CD4-positive, alpha-beta T cell (primary cell): ENCODE measurements at regions not wholly inside any gene's neighbourhood (a gene's known extent, or its start where the extent isn't known, plus 50 kb on each side); places are given as distances from the start of the nearest gene placed in this dataset.

ENCODE experiments used
- ATAC-seq: fragments of 200-7000 bp; cut with Tn5 transposase; one replicate; pipeline ENCODE4 v1.10.0; 2022; ENCODE audit warnings: mild to moderate bottlenecking; ENCODE audit not compliant: poor library complexity
- CTCF ChIA-PET: fragments of 350-600 bp; sonication (Branson Sonifier 250); formaldehyde crosslinking; loops from one replicate; lab custom pipeline; 2021; ENCODE audit warnings: antibody characterized with exemption, inconsistent platforms; lab: Charles Lee
- POLR2A ChIA-PET: fragments of 350-600 bp; sonication (Branson Sonifier 250); formaldehyde crosslinking; loops from one replicate; lab custom pipeline; 2021; ENCODE audit warnings: antibody characterized with exemption, inconsistent platforms; lab: Charles Lee
- DNase-seq, 14 experiments: peaks; one replicate each; pipeline ENCODE4 v3.0.0-alpha.2; 2013 to 2020; ENCODE audit warnings: mixed read lengths in 2 of 14
- H3K27ac ChIP-seq, 2 donors: one replicate each; pipeline versions ENCODE4 v1.5.1 to v1.7.0; 2013; ENCODE audit warnings: low read length in 2 of 2, low read depth in 1 of 2, mild to moderate bottlenecking in 1 of 2
- H3K27me3 ChIP-seq, 2 experiments: 1 replicate in 1 of 2; 2 replicates in 1 of 2; pipeline versions ENCODE4 v1.6.1 to v1.7.0; 2013; ENCODE audit warnings: low read length in 2 of 2, control low read depth in 1 of 2, mild to moderate bottlenecking in 1 of 2, moderate library complexity in 1 of 2; ENCODE audit not compliant: insufficient read depth in 2 of 2, control insufficient read depth in 1 of 2
- H3K36me3 ChIP-seq: one replicate; pipeline ENCODE4 v1.6.1; 2013; ENCODE audit warnings: low read length, control low read depth; ENCODE audit not compliant: insufficient read depth
- H3K4me1 ChIP-seq: one replicate; pipeline ENCODE4 v1.6.1; 2013; ENCODE audit warnings: low read length, control low read depth; ENCODE audit not compliant: insufficient read depth
- H3K4me3 ChIP-seq: one replicate; pipeline ENCODE4 v1.5.1; 2013; ENCODE audit warnings: mild to moderate bottlenecking, low read length, moderate library complexity
- H3K9me3 ChIP-seq, 2 experiments: 1 replicate in 1 of 2; 2 replicates in 1 of 2; pipeline versions ENCODE4 v1.6.1 to v1.7.0; 2013; ENCODE audit warnings: low read length in 2 of 2, mild to moderate bottlenecking in 2 of 2, control low read depth in 1 of 2, moderate library complexity in 1 of 2; ENCODE audit not compliant: control insufficient read depth in 1 of 2, insufficient read depth in 1 of 2
- H3K27ac Mint-ChIP-seq: one replicate; pipeline ENCODE4 v1.8.0; 2020; ENCODE audit warnings: mixed read lengths
- H3K27me3 Mint-ChIP-seq: one replicate; pipeline ENCODE4 v1.8.0; 2021; ENCODE audit warnings: mixed read lengths
- H3K36me3 Mint-ChIP-seq: one replicate; pipeline ENCODE4 v1.8.0; 2021; ENCODE audit warnings: low read depth, mixed read lengths
- H3K4me1 Mint-ChIP-seq: one replicate; pipeline ENCODE4 v1.8.0; 2021; ENCODE audit warnings: low read depth, mixed read lengths
- H3K4me3 Mint-ChIP-seq: one replicate; pipeline ENCODE4 v1.8.0; 2020; ENCODE audit warnings: mild to moderate bottlenecking, mixed read lengths
- H3K9me3 Mint-ChIP-seq: one replicate; pipeline ENCODE4 v1.8.0; 2020; ENCODE audit warnings: mixed read lengths
- intact Hi-C, 2 experiments: fragments of 100-400 bp; cut with DNase I in 1 of 2; cut with micrococcal nuclease in 1 of 2; formaldehyde crosslinking; loops; one replicate each; pipeline versions ENCODE4 v1.15.1 to v1.9.0; 2023 to 2025; cut with DNase I, micrococcal nuclease
- TF ChIP-seq, protein P1 (sequence below): fragments of 200-600 bp; IDR thresholded peaks from one replicate; pipeline ENCODE4 v1.8.0; 2022; ENCODE audit warnings: antibody characterized with exemption, mild to moderate bottlenecking

DNA sequence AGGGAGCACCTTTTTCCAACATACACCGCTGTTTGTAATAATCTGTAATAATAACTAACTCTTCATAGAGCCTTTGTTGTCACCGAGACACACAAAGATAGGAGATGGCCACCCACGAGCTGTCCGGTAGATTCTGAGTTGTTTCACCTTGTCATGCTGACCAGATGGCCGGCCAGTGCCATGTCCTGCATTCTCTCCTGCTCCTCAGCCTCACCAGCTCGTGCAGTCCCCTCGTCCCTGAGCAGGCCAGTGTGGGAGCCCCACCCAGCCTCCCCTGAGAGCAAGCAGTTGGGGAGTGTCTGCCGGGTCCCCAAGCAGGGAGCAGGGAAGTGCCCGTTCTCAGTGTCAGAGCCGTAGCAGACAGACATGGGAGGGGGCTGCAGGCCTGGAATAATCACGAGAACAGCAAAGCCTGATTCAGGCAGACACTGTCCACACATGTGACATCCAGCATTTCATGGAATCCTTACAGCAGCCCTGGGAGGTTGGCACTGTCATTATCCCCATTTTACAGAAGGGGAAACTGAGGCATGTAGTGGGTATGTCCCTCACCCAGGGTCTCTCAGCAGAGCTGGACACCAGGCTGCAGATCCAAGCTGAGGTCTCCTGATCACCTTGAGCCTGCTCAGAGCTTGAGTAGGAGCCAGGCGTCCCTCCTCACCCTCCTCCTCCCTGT lies 178.5 kb upstream of the CIBAR2 start:
- no peaks in the 10 kb centered on the region for H3K27me3 Mint-ChIP-seq
- H3K9me3 Mint-ChIP-seq = no peaks in the 10 kb centered on the region
- POLR2A ChIA-PET = no interaction called here
- TF ChIP-seq, protein P1, sequence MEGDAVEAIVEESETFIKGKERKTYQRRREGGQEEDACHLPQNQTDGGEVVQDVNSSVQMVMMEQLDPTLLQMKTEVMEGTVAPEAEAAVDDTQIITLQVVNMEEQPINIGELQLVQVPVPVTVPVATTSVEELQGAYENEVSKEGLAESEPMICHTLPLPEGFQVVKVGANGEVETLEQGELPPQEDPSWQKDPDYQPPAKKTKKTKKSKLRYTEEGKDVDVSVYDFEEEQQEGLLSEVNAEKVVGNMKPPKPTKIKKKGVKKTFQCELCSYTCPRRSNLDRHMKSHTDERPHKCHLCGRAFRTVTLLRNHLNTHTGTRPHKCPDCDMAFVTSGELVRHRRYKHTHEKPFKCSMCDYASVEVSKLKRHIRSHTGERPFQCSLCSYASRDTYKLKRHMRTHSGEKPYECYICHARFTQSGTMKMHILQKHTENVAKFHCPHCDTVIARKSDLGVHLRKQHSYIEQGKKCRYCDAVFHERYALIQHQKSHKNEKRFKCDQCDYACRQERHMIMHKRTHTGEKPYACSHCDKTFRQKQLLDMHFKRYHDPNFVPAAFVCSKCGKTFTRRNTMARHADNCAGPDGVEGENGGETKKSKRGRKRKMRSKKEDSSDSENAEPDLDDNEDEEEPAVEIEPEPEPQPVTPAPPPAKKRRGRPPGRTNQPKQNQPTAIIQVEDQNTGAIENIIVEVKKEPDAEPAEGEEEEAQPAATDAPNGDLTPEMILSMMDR = no peak
- intact Hi-C loops = no loop called here
- no peaks in the 10 kb centered on the region for H3K4me1 ChIP-seq
- H3K9me3 ChIP-seq = no peaks in the 10 kb centered on the region
- H3K27ac Mint-ChIP-seq = no peak overlapping the region
- H3K36me3 Mint-ChIP-seq = no peaks in the 10 kb centered on the region
- ATAC-seq (no peak), DNase-seq (no peak)
- H3K27me3 ChIP-seq = no peaks in the 10 kb centered on the region
- no peak overlapping the region for H3K4me3 Mint-ChIP-seq
- H3K27ac ChIP-seq = no peak overlapping the region
- H3K4me1 Mint-ChIP-seq = no peaks in the 10 kb centered on the region
- no peaks in the 10 kb centered on the region for H3K36me3 ChIP-seq
- no peak overlapping the region for H3K4me3 ChIP-seq
- CTCF ChIA-PET = no interaction called here

DNA sequence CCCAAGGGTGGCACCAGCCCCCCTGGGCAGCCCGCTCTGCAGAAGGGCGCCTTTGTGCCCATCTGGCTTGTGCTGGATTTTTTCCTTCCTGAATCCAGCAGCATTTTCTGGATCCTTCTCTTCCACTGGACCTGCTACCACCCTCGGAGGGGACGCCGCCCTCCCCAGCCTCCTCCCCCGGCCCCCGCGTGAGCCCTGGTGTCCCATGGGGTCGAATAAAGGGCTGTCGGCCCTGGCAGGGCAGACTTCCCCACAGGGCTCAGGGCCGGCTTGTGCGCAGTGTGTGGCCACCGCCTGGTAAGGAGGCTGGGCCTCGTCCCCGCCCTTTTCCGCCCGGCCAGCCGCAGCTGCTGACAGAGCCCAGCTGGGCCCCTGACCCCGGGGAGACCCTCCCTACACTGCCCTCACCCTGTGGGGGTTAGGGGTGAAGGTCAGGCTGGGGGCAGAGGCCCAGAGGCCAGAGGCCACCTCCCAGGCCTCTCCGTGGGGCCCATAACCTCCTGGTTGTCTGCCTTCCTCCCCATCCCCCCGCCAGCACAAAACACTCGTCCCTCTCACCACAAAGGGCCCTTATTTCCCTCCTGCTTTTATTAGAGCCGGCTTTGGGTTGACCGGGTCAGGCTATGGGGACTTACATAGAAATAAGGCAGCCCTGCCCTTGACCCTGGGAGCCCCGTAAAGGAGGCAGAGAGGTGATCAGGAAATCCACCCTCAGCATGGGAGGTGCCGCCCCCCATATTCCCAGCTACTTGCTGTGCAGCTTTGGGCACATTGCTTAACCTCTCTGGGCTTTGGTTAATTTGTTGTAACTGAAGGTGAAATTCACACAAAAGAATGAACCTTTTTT lies 179.3 kb upstream of the CIBAR2 start:
- CTCF ChIA-PET = no interaction called here
- Mint-ChIP-seq H3K36me3 (no peaks in the 10 kb centered on the region), H3K27ac (no peak overlapping the region), H3K27me3 (no peaks in the 10 kb centered on the region), H3K4me1 (no peaks in the 10 kb centered on the region), H3K4me3 (no peak overlapping the region), H3K9me3 (no peaks in the 10 kb centered on the region)
- DNase-seq (peak in 1 of 14 experiments; percentile 10), ATAC-seq (no peak)
- intact Hi-C loops = no loop called here
- TF ChIP-seq, protein P1 = no peak
- H3K4me3 ChIP-seq = no peak overlapping the region
- H3K27ac ChIP-seq = no peak overlapping the region
- H3K27me3 ChIP-seq = no peaks in the 10 kb centered on the region
- POLR2A ChIA-PET = no interaction called here
- no peaks in the 10 kb centered on the region for H3K36me3 ChIP-seq
- H3K4me1 ChIP-seq = no peaks in the 10 kb centered on the region
- H3K9me3 ChIP-seq = no peaks in the 10 kb centered on the region

DNA sequence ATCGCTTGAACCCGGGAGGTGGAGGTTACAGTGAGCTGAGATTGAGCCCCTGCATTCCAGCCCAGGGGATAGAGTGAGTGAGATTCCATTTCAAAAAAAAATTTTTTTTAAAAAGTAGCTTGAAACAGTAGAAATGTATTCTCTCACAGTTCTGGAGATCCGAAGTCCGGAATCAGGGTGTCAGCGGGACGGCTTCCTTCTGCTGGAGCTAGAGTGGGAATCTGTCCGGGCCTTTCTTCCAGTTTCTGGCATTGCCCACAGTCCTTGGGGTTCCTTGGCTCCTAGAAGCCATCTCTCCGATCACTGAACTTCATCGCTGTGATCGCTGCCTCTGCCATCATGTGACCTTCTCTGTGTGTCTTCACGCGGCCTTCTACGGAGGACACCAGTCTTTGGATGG lies 181.2 kb upstream of the CIBAR2 start:
- Mint-ChIP-seq H3K36me3 (no peaks in the 10 kb centered on the region), H3K27ac (no peak overlapping the region), H3K4me1 (no peaks in the 10 kb centered on the region), H3K9me3 (no peaks in the 10 kb centered on the region), H3K27me3 (no peaks in the 10 kb centered on the region), H3K4me3 (no peak overlapping the region)
- Histone ChIP-seq H3K9me3 (no peaks in the 10 kb centered on the region), H3K27me3 (no peaks in the 10 kb centered on the region), H3K4me1 (no peaks in the 10 kb centered on the region), H3K36me3 (no peaks in the 10 kb centered on the region), H3K27ac (no peak overlapping the region), H3K4me3 (no peak overlapping the region)
- CTCF ChIA-PET = no interaction called here
- POLR2A ChIA-PET = no interaction called here
- DNase-seq (no peak), ATAC-seq (no peak)
- intact Hi-C loops = no loop called here
- TF ChIP-seq, protein P1 = no peak
